ENCODE measurements at regions not wholly inside any gene's neighbourhood (a gene's known extent, or its start where the extent isn't known, plus 50 kb on each side); places are given as distances from the start of the nearest gene placed in this dataset.

- no peak for TF ChIP-seq REST (IDR thresholded peaks at IDR 0.05; ENCODE audit: low read depth, low read length)
- no peak for TF ChIP-seq CEBPZ (IDR thresholded peaks at IDR 0.05; ENCODE audit: low read depth, low read length)
- no peak for TF ChIP-seq MYC (IDR thresholded peaks at IDR 0.05; ENCODE audit: insufficient read depth, insufficient read length, insufficient replicate concordance, low read length, severe bottlenecking)
Measured at GRCh38 chr18:52090005-52090404, 250.0 kb upstream of the DCC start (continued).

GRCh38 chr18:52093171-52093570 lies 246.8 kb upstream of the DCC start:
- in situ Hi-C loops (cut with MboI) = no loop called here
- TF ChIP-seq SIX5 (IDR thresholded peaks at IDR 0.05; ENCODE audit: low read depth, low read length, severe bottlenecking) (no peak), BMI1 (IDR thresholded peaks at IDR 0.05; ENCODE audit: borderline replicate concordance) (no peak), RELB (IDR thresholded peaks at IDR 0.05; ENCODE audit: low read depth) (no peak), GATAD2B (conservative IDR thresholded peaks at IDR 0.05; ENCODE audit: low read depth) (no peak), TAF1 (IDR thresholded peaks at IDR 0.05; ENCODE audit: borderline replicate concordance, low read depth, low read length) (no peak), HDGF (IDR thresholded peaks at IDR 0.05) (no peak), FOXM1 (IDR thresholded peaks at IDR 0.05; ENCODE audit: low read depth, low read length) (no peak), RAD51 (IDR thresholded peaks at IDR 0.05) (no peak)
- no peaks in the 10 kb centered on the region for H3K79me2 ChIP-seq (ENCODE audit: control insufficient read depth, insufficient read depth, low read length)
- no peak overlapping the region for H3K4me2 ChIP-seq (ENCODE audit: control insufficient read depth, insufficient read depth)
- FAIRE-seq (no peak), DNase-seq (ENCODE audit: low read depth, low spot score) (no peak), ATAC-seq (no peak)
- H3K36me3 ChIP-seq (ENCODE audit: control insufficient read depth in 2 of 2, insufficient read depth in 2 of 2, low read length in 1 of 2) = no peaks in the 10 kb centered on the region
- no TSS peak for BruUV-seq (replicated peaks)
- 5% methylated on average over 1 of the region's 1 CpG for WGBS (ENCODE audit: insufficient coverage, insufficient replicate concordance, low lambda C conversion rate, missing lambda C conversion rate)
- H3K4me1 ChIP-seq (ENCODE audit: control insufficient read depth, insufficient read depth, low read length) = no peaks in the 10 kb centered on the region
- CTCF ChIA-PET = no interaction called here
- intact Hi-C loops (cut with micrococcal nuclease; ENCODE audit: unreplicated experiment) = no loop called here
- H4K20me1 ChIP-seq (ENCODE audit: control insufficient read depth, insufficient read depth) = no peaks in the 10 kb centered on the region
- H2AFZ ChIP-seq (ENCODE audit: control insufficient read depth, low read depth, low read length) = no peak overlapping the region
- no peak overlapping the region for H3K27ac ChIP-seq (ENCODE audit: control insufficient read depth, insufficient read depth)
- POLR2A ChIA-PET = no interaction called here
- H3K9ac ChIP-seq (ENCODE audit: control insufficient read depth, insufficient read depth, low read length) = no peak overlapping the region
- SMC1A ChIA-PET (ENCODE audit: uncharacterized antibody, unreplicated experiment) = no interaction called here
- RAD21 ChIA-PET (ENCODE audit: unreplicated experiment) = interaction anchor here (0.6 kb wide), 1 partner anchor 171 kb away, joined by 3 read pairs; no protein-coding TSS in a partner anchor
- no peaks in the 10 kb centered on the region for H3K27me3 ChIP-seq (replicated peaks in 1 of 2; ENCODE audit: control insufficient read depth in 2 of 2, insufficient read depth in 2 of 2, low read length in 1 of 2)
- no peaks in the 10 kb centered on the region for H3K9me3 ChIP-seq (replicated peaks; ENCODE audit: control insufficient read depth, insufficient read depth, low read length)
- H3K4me3 ChIP-seq = no peak overlapping the region

Data from GM12878 (cell line).